Islet of Langerhans (tissue), 1 donor: ENCODE measurements at regions not wholly inside any gene's neighbourhood (a gene's known extent, or its start where the extent isn't known, plus 50 kb on each side); places are given as distances from the start of the nearest gene placed in this dataset.
"Not testable (repeated sequence)": the region's sequence is repeated elsewhere in the genome, so short reads cannot be mapped to it uniquely, and the experiment has no call there.

Experiments used
- FAIRE-seq: peaks from one replicate; lab custom pipeline; 2011; peaks lifted over from hg19 to GRCh38; lab: Jason Lieb, UNC

- no peak for FAIRE-seq
Observed at GRCh38 chr14:37650356-37651037, 55.1 kb downstream of the TTC6 start.

DNA sequence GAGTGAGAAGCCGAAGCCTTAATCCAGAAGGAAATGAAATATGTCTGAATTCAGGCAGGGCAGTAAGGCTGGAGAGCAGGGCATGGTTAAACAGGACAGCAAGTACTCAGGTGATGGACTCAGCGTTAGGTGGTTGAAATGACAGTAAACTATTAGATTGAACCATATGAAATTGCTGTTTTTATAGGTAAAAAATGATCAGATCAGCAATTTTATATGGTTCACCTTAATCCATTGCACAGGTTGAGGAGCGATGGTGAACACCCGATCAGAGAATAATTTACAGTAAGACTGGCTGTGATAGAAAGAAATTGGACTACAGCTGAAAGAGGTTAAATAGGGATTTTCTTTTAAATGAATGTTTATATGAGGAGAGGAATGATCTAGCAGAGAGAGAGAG, 56.6 kb downstream of the TTC6 start:
- FAIRE-seq: no peak

DNA sequence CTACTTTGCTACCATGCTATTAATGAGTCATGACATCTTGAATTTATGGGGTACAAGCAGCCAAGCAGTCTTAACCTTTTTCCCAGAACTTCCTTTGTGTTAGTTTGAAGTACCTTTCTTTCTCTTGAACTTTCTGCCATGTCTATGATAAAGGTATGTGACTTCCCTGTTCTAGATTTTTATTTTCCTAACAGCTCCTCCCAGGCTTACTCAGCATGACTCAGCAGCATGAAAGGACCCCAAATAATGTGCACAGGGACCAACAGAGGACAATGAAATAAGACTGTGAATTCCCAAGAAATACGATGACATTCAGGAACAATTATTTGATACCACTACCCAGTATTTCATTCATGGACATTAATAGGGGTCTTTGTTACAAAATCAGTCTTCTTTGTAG, 60.0 kb downstream of the TTC6 start:
- no peak for FAIRE-seq

GRCh38 chr14:37658156-37658555, 62.7 kb downstream of the TTC6 start:
- FAIRE-seq: no peak

DNA sequence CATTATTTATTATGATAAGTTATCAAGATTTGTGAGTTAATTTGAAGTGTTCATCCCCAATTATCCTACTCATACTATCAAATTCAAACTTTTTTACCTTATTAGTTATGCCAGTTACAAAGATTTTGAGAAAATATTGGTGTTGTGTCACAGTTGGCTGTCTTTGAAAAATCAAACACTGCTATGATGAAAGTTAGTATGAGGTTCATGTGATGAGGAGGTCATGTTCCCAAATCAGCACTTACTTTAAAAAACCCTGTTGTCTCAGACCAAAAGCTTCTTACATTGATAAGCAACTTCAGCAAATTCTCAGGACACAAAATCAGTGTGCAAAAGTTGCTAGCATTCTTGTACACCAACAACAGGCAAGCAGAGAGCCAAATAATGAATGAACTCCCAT, 68.1 kb downstream of the TTC6 start:
- no peak for FAIRE-seq

GRCh38 chr14:37665479-37665878, 70.0 kb downstream of the TTC6 start:
- FAIRE-seq: no peak

GRCh38 chr14:37665951-37666350, 70.5 kb downstream of the TTC6 start:
- FAIRE-seq: no peak

DNA sequence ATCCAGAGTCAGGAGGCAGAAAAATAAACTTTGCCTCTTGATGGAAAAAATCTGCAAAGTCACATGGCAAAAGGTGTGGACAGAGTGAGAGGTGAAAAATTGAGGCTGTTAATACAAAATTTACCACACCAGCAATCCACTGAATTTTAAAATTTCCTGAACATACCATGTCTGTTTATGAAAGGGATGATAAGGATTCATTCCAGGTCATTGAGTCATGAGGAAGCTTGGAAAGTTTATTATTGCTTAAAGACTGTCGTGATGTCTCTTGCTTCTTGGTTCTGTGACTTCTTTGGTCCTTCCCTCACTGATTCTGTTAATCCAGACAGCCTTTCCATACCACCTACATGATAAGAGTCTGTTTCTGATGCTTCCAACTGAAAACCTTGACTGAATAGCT, 73.2 kb downstream of the TTC6 start:
- FAIRE-seq: no peak

DNA sequence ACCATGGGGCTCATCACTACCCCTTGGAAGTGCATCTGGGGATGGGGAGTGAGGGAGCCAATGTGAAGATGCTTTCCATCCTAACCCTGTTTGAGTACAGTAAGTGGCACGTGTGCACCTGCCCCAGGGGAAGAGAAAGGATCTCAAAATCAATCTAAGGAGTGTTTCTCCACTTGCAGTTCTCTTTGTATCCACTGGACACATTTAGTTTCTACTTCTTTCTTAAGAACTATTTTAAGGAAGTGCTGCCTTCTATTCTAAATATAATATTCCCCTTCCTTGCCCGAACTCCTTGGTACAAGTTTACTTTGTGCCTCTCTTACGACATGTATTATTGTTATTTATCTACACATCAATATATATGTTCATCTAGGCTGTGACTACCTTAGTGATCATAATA, 73.8 kb downstream of the TTC6 start:
- no peak for FAIRE-seq

GRCh38 chr14:37673439-37673838, 78.0 kb downstream of the TTC6 start:
- FAIRE-seq: no peak

- no peak for FAIRE-seq
Observed at GRCh38 chr14:37678916-37679315, 83.5 kb downstream of the TTC6 start.

DNA sequence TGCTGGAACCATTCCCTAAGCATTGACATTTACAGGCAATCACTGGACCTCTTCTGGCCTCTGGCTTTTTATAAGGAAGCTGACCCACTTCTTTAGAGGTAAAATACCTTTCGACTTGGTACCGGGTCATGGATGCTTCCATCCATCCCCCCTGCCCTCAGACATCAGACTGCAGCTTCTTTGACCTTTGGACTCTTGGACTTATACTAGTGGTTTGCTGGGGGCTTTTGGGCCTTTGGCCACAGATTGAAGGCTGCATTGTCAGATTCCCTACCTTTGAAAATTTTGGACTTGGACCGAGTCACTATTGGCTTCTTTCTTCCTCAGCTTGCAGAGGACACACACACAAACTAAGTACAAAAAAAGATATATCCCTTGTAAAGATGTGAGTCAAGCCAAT, 86.1 kb downstream of the TTC6 start:
- no peak for FAIRE-seq

GRCh38 chr14:37692680-37693079, 97.3 kb downstream of the TTC6 start:
- not testable (repeated sequence) for FAIRE-seq

GRCh38 chr14:37693420-37693819, 98.0 kb downstream of the TTC6 start:
- not testable (repeated sequence) for FAIRE-seq

GRCh38 chr14:37695866-37696265, 100.4 kb downstream of the TTC6 start:
- no peak for FAIRE-seq

DNA sequence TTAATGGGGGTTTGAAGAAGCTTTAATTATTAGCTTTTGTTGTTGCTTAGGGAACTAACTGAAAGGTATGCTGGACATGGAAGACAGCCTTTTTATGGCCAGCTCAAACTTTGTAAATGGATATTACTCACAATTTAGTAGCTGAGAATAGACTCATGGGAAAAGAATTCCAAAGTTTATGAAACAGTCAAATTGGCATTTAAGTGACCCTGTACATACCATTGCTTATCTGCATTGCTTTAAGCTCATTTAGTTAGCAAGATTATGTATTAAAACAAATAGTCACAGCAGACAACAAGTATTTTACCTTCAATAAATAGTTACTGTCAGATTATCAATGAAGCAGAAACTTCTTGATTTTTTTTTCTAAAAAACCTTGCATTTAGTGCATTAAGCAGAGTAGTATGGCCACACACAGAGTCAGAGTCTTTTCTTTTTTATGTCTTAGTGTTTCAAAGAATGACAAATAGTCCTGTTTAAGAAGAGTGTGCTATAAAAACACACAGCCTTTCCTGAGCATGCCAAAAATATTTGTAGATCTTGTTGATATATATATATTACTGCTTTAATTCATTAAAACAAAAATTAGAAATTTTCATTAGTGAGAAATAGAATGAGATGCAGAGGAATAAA, 102.2 kb downstream of the TTC6 start:
- FAIRE-seq: no peak

DNA sequence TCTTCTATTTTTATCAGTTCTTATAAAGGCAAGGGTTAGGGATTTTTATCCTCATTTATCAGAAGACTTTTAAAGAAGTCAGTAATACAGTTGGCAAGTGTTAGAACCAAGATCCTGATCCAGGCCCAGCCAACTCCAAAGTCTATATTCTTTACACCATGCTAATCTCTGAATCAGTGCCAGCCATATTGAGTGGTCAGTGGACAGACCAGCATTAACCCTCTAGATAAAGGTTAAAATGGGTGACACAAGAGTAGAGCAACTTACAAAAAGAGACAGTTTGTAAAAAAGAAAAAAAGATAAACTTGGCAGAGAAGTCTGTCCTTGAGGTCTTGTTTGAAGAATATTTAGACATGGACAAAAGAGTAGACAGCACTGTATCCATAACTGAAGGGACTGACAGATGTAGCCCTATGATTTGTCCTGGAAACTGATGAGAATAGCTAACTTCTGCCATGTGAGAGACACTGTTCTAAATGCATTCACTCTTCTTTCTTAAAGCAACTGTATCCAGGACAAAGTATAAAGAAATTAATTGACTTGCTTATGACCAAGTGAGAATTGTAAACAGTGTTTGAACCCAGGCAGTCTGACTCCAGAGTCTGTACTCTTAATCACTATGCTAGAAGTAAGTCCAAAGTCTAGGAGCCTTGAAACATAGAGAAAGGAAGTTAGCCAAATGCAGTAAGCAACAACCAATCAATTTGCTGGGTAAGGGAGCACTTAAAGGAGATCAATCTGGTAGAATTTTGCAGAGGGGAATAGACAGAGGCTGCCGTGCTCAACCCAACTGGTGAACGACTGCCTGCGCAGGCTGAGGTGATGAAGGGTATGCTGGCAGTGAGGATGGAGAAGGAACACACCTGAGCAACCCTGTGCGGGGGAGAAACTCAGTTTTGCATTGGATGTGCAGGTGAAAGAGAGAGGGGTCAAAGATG, 103.7 kb downstream of the TTC6 start:
- FAIRE-seq: no peak

DNA sequence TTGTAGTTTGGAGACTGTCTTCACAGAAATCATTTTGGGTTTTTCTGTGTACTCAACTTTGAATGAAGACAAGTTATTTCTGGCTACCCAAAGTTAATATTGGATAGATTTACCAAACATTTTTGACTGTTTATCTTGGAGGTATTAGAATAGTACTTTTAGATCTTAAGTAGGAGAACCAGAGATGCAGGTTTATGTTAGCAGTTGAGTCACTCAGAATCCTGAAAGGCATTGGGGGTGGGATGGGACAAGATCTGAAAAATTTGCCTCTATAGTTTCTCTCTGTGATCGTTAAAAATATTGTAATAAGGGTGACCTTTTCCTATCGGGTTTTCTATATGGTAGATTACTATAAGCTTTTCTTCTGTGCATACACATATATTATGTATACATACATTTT, 112.3 kb downstream of the TTC6 start:
- FAIRE-seq: no peak

DNA sequence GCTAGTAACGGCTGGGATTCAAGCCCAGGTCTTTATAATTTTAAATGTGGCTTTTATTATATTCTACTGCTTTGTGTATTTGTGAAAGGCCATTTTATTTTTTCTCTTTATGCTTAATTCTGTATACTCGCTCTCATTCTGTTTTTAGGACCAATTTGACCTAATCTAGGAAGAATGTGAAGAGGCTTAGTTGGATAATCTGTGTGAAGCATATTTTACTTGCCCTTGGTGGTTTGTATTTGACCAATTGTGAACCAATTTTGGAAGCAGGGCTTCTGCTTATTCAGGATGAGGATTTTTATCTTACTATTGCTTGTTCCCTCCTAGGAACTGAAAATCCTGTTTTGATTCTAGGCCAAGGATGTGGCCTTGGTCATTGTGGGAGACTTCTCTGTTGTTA, 113.1 kb downstream of the TTC6 start:
- FAIRE-seq: no peak

DNA sequence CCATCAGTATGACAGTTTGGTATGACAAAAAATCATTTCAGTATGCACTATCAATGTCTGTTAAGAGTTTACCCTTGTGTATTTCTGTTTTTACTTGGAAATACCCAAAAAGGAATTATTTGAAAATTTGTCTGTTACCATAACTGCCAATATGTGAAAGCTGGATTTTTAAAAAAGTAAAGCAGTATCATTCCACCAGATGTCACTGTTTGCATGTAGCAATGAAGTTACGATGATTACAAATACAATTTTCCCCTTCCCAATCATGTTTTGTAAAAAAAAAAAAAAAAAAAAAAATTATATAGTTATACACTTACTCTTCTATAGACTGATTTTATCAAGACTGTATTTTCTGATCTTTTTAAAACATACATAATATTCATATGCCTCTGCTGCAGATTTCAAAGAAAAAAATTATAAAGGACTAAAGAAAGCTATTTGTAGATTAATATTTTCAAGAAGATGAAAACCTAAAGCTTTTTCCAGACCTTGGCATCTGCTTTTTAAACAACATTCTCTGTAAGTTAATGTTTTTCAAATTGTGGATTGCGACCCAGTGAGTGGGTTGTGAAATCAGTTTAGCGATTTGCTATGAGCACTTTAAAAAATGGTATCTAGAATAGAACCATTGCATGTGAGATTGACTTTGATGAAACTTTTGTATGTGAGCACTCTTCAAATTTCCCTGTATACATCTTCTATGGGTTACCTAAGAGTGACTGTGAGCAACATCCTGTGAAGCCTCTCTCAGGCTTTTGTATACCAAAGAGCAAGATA, 114.2 kb downstream of the TTC6 start:
- FAIRE-seq: peak; percentile 70

DNA sequence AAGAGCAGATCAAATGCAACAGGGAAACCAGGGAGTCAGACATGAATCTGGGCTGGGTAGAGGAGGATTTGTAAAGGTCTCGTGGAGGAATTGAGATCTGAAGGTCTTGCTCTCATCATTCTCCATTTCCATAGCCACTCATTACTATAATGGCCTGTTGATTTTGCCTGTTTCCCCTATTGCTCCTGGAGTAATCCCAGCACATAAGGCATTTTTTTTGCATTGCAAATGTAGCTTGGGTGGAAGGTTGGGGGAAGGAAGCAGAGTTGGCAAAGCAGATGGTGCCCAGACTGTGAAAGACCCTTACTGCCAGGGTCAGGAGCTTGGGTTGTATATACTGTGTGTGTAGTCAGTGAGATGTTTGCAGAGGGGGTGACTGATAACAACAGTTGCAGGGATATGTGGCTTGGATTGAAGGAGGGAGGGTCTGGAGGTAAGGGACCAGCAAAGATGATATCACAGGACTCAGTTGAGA, 116.0 kb downstream of the TTC6 start:
- FAIRE-seq: no peak

- FAIRE-seq: no peak
Observed at GRCh38 chr14:37711831-37712475, 116.5 kb downstream of the TTC6 start.
